Epithelial cell of esophagus (primary cell): ENCODE measurements at regions not wholly inside any gene's neighbourhood (a gene's known extent, or its start where the extent isn't known, plus 50 kb on each side); places are given as distances from the start of the nearest gene placed in this dataset.
"Not testable (repeated sequence)": the region's sequence is repeated elsewhere in the genome, so short reads cannot be mapped to it uniquely, and the experiment has no call there.

Experiments
- DNase-seq: peaks from one replicate; pipeline ENCODE4 v3.0.0; 2010; ENCODE audit warnings: low read depth
- H3K4me3 ChIP-seq: 2 replicates; pipeline ENCODE4 v1.5.1; 2011; ENCODE audit warnings: mild to moderate bottlenecking, low read length, control low read depth
- CTCF ChIP-seq: IDR thresholded peaks from 2 replicates; pipeline ENCODE4 v1.5.1; 2011; ENCODE audit warnings: low read depth, mild to moderate bottlenecking, low read length, control low read depth, inconsistent platforms; ENCODE audit not compliant: insufficient read depth; ENCODE audit errors: missing control alignments

- no peak overlapping the region for H3K4me3 ChIP-seq
- no peak for DNase-seq
- TF ChIP-seq CTCF: no peak
Measured at GRCh38 chrX:26466387-26466786, 250.4 kb downstream of the MAGEB5 start.

- TF ChIP-seq CTCF: no peak
- no peak for DNase-seq
- no peak overlapping the region for H3K4me3 ChIP-seq
Measured at GRCh38 chrX:26445288-26445687, 229.3 kb downstream of the MAGEB5 start.

- DNase-seq, H3K4me3 ChIP-seq: not testable (repeated sequence)
Measured at GRCh38 chrX:26444417-26444816, 228.4 kb downstream of the MAGEB5 start.

GRCh38 chrX:26442340-26442739 is 226.4 kb downstream of the MAGEB5 start:
- peak; percentile 18 for DNase-seq
- H3K4me3 ChIP-seq: no peak overlapping the region
- TF ChIP-seq CTCF: peak; percentile 47

GRCh38 chrX:26414534-26414933 is 198.6 kb downstream of the MAGEB5 start:
- no peak for DNase-seq
- TF ChIP-seq CTCF: no peak

GRCh38 chrX:26411045-26411444 is 195.1 kb downstream of the MAGEB5 start:
- TF ChIP-seq CTCF: no peak
- H3K4me3 ChIP-seq: no peak overlapping the region
- peak; percentile 75 for DNase-seq

More at GRCh38 chrX:26414534-26414933, 198.6 kb downstream of the MAGEB5 start:
- no peak overlapping the region for H3K4me3 ChIP-seq

GRCh38 chrX:26409636-26410035 is 193.7 kb downstream of the MAGEB5 start:
- DNase-seq: no peak
- no peak overlapping the region for H3K4me3 ChIP-seq
- TF ChIP-seq CTCF: no peak

GRCh38 chrX:26387906-26388305 is 171.9 kb downstream of the MAGEB5 start:
- no peak for TF ChIP-seq CTCF
- no peak overlapping the region for H3K4me3 ChIP-seq
- DNase-seq: no peak
